Fibroblast of villous mesenchyme (primary cell): ENCODE measurements at regions not wholly inside any gene's neighbourhood (a gene's known extent, or its start where the extent isn't known, plus 50 kb on each side); places are given as distances from the start of the nearest gene placed in this dataset.
"Not testable (repeated sequence)": the region's sequence is repeated elsewhere in the genome, so short reads cannot be mapped to it uniquely, and the experiment has no call there.

Experiments
- DNase-seq: peaks from one replicate; pipeline ENCODE4 v3.0.0-alpha.2; 2010; ENCODE audit warnings: low read depth
- H3K4me3 ChIP-seq: 2 replicates; pipeline ENCODE4 v1.5.1; 2011; ENCODE audit warnings: low read depth, mild to moderate bottlenecking, low read length
- CTCF ChIP-seq: IDR thresholded peaks from 2 replicates; pipeline ENCODE4 v1.5.1; 2012; ENCODE audit warnings: low read depth, mild to moderate bottlenecking, low read length; ENCODE audit not compliant: insufficient read depth

GRCh38 chr13:58324161-58324560 lies 692.6 kb downstream of the PCDH17 start:
- no peak for TF ChIP-seq CTCF

DNA sequence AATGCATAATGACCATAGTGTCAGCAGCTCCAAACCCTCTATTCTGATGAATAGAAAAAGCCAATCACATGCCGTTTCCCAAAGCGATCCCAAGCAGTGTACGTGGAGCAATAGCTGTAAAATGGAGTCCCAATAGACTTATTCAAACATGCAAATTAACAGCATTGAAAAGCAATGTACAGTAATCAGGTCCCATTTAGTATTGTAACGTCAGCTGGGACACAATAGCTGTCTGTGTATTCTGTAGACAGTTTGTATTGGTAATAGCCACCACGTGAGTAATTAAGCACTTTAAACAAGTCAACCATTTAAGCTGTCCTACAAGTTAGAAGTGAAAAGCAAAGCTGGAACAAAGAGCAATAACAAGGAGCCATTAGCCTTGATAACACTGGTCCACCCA lies 698.2 kb downstream of the PCDH17 start:
- no peak for TF ChIP-seq CTCF
- DNase-seq, result no peak
- no peak overlapping the region for H3K4me3 ChIP-seq

More at GRCh38 chr13:58324161-58324560, 692.6 kb downstream of the PCDH17 start:
- no peak for DNase-seq
- no peak overlapping the region for H3K4me3 ChIP-seq

GRCh38 chr13:58340895-58341294 lies 709.4 kb downstream of the PCDH17 start:
- no peak for TF ChIP-seq CTCF
- no peak for DNase-seq
- H3K4me3 ChIP-seq, result no peak overlapping the region

- no peak for DNase-seq
- no peak overlapping the region for H3K4me3 ChIP-seq
- TF ChIP-seq CTCF, result no peak
These were observed 709.8 kb downstream of the PCDH17 start for GRCh38 chr13:58341318-58341717.

- TF ChIP-seq CTCF, result no peak
- H3K4me3 ChIP-seq, result no peak overlapping the region
- DNase-seq, result no peak
These were observed 711.5 kb downstream of the PCDH17 start for GRCh38 chr13:58343076-58343475.

DNA sequence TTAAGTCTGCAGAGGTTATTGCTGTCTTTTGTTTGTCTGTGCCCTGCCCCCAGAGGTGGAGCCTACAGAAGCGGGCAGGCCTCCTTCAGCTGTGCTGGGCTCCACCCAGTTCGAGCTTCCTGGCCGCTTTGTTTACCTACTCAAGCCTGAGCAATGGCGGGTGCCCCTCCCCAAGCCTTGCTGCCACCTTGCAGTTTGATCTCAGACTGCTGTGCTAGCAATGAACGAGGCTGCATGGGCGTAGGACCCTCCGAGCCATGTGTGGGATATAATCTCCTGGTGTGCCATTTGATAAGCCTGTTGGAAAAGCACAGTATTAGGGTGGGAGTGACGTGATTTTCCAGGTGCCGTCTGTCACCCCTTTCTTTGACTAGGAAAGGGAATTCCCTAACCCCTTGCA lies 720.6 kb downstream of the PCDH17 start:
- H3K4me3 ChIP-seq, DNase-seq: not testable (repeated sequence)

DNA sequence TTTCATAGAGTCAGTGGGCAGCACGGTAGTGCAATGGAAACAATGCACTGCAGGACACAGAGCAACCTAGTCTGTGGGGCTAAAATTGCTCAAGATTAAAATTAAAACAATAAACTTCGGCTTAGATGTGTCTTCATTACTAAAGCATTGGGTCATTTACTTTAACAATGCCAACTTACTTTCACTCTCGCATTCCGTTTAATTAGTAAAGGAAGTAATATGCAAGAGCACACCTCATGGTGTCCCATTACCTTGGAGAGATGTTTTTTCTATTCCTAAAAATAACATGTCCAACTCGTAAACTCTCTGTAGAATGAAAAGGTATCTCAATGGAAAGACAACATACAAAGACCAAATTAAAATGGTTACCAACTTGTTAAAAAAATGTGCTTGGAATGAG lies 738.4 kb downstream of the PCDH17 start:
- no peak for DNase-seq
- H3K4me3 ChIP-seq, result no peak overlapping the region
- TF ChIP-seq CTCF, result no peak
